K562 (cell line): ENCODE measurements at regions not wholly inside any gene's neighbourhood (a gene's known extent, or its start where the extent isn't known, plus 50 kb on each side); places are given as distances from the start of the nearest gene placed in this dataset.

Experiments
- ATAC-seq: fragments of 200-7000 bp; cut with Tn5 transposase; 3 replicates; pipeline ENCODE4 v1.9.1; 2020; ENCODE audit warnings: moderate library complexity
- BruUV-seq: library from RNA; stranded (reverse); fragments of 400-500 nt; replicated peaks from 2 replicates; lab custom pipeline; 2021; lab: Mats Ljungman, UMichigan
- CTCF ChIA-PET: fragments of 300-600 bp; formaldehyde crosslinking; extraction: SDS; loops from one replicate; lab custom pipeline; 2021; ENCODE audit warnings: low intra/inter-chr PET ratio; lab: Yijun Ruan, JAX
- POLR2A ChIA-PET: fragments of 300-600, 350-650 bp; sonication (Branson Sonifier 250); formaldehyde crosslinking; extraction: SDS; loops from one replicate; lab custom pipeline; 2021; ENCODE audit warnings: antibody characterized with exemption, inconsistent platforms; lab: Yijun Ruan, JAX
- DNase-seq, 4 experiments: peaks; one replicate each; pipeline versions ENCODE4 v3.0.0 to v3.0.0-alpha.2; 2011 to 2018; ENCODE audit warnings: low spot score in 3 of 4, mixed read lengths in 3 of 4; ENCODE audit errors: extremely low read depth in 1 of 4
- FAIRE-seq: peaks from 2 replicates; lab custom pipeline; 2011; peaks lifted over from hg19 to GRCh38; lab: Jason Lieb, UNC
- H2AFZ ChIP-seq: 2 replicates; pipeline ENCODE4 v1.6.0; 2011; ENCODE audit warnings: low read depth, low read length, control low read depth, inconsistent platforms
- H3K27ac ChIP-seq: fragments of 200-600 bp; 3 replicates; pipeline ENCODE4 v1.8.0; 2011; ENCODE audit warnings: low read depth, mild to moderate bottlenecking, control low read depth, inconsistent platforms, low read length, moderate library complexity, mixed read lengths; ENCODE audit errors: extremely low read depth
- H3K27me3 ChIP-seq, 2 experiments: fragments of 300-600 bp in 1 of 2; 2 replicates in 1 of 2; 3 replicates in 1 of 2; pipeline versions ENCODE4 v1.6.0 to v1.8.0; 2011; ENCODE audit warnings: inconsistent platforms in 2 of 2, low read length in 2 of 2, mild to moderate bottlenecking in 1 of 2, mixed read lengths in 1 of 2, moderate library complexity in 1 of 2; ENCODE audit not compliant: control insufficient read depth in 2 of 2, insufficient read depth in 2 of 2
- H3K36me3 ChIP-seq: fragments of 300-600 bp; 3 replicates; pipeline ENCODE4 v1.8.0; 2011; ENCODE audit warnings: mild to moderate bottlenecking, low read length, inconsistent platforms; ENCODE audit not compliant: control insufficient read depth, insufficient read depth
- H3K4me1 ChIP-seq, 2 experiments: fragments of 200-600 bp in 1 of 2; replicated peaks in 1 of 2; 2 replicates in 1 of 2; 3 replicates in 1 of 2; pipeline versions ENCODE4 v1.5.1 to v1.8.0; 2011; ENCODE audit warnings: inconsistent platforms in 2 of 2, low read length in 2 of 2, mild to moderate bottlenecking in 1 of 2, mixed read lengths in 1 of 2, moderate library complexity in 1 of 2; ENCODE audit not compliant: control insufficient read depth in 2 of 2, insufficient read depth in 2 of 2
- H3K4me2 ChIP-seq: 2 replicates; pipeline ENCODE4 v1.6.1; 2011; ENCODE audit warnings: low read length, control low read depth, inconsistent platforms, mixed read lengths; ENCODE audit not compliant: insufficient read depth
- H3K4me3 ChIP-seq: fragments of 200-600 bp; sonication (generic), shearing (Covaris generic); 2 replicates; pipeline ENCODE4 v1.5.1; 2016; ENCODE audit warnings: control low read depth, inconsistent platforms
- H3K79me2 ChIP-seq: fragments of 200-600 bp; 3 replicates; pipeline ENCODE4 v1.8.0; 2011; ENCODE audit warnings: low read length, inconsistent platforms; ENCODE audit not compliant: control insufficient read depth, insufficient read depth
- H3K9ac ChIP-seq, 2 experiments: 2 replicates each; pipeline versions ENCODE4 v1.6.0 to v1.6.1; 2011; ENCODE audit warnings: low read depth in 2 of 2, low read length in 2 of 2, control low read depth in 1 of 2, inconsistent platforms in 1 of 2, mild to moderate bottlenecking in 1 of 2, mixed read lengths in 1 of 2; ENCODE audit not compliant: insufficient read depth in 1 of 2
- H3K9me1 ChIP-seq: one replicate; pipeline ENCODE4 v1.6.0; 2011; ENCODE audit warnings: inconsistent platforms, mild to moderate bottlenecking, low read length, moderate library complexity; ENCODE audit not compliant: control insufficient read depth, insufficient read depth
- H3K9me3 ChIP-seq: replicated peaks from 2 replicates; pipeline ENCODE4 v1.5.1; 2011; ENCODE audit warnings: low read depth, low read length, inconsistent platforms; ENCODE audit not compliant: control insufficient read depth, insufficient read depth
- H4K20me1 ChIP-seq: replicated peaks from 2 replicates; pipeline ENCODE4 v1.6.1; 2011; ENCODE audit warnings: low read length, inconsistent platforms, mixed read lengths; ENCODE audit not compliant: control insufficient read depth, insufficient read depth
- BDP1 ChIP-seq: IDR thresholded peaks from 3 replicates; pipeline ENCODE4 v1.6.1; 2011; ENCODE audit not compliant: insufficient read length, insufficient read depth
- CHAMP1 ChIP-seq: fragments of 450-650 bp; IDR thresholded peaks from 2 replicates; pipeline ENCODE4 v1.6.1; 2016; ENCODE audit warnings: mild to moderate bottlenecking
- YY1 ChIP-seq, 3 experiments: IDR thresholded peaks; 2 replicates each; pipeline ENCODE4 v1.6.1; 2011; ENCODE audit warnings: low read length in 2 of 3, mild to moderate bottlenecking in 2 of 3, moderate library complexity in 2 of 3, borderline replicate concordance in 1 of 3, control low read depth in 1 of 3, low read depth in 1 of 3; ENCODE audit not compliant: insufficient read depth in 3 of 3, insufficient replicate concordance in 2 of 3, control insufficient read depth in 1 of 3, insufficient read length in 1 of 3; ENCODE audit errors: extremely low read depth in 1 of 3
- ZBTB1 ChIP-seq: sonication (generic); formaldehyde crosslinking; IDR thresholded peaks from 2 replicates; pipeline ENCODE4 v1.8.1; 2023; ENCODE audit warnings: missing genetic modification reagents, low read depth, mild to moderate bottlenecking, borderline replicate concordance
- ZNF133 ChIP-seq: fragments of 250-450 bp; sonication (Bioruptor Pico); IDR thresholded peaks from 2 replicates; pipeline ENCODE4 v1.4.0; 2020; ENCODE audit warnings: mild to moderate bottlenecking
- ZNF408 ChIP-seq: fragments of 250-450 bp; sonication (Bioruptor Pico); IDR thresholded peaks from 2 replicates; pipeline ENCODE4 v1.4.0; 2020; ENCODE audit warnings: low read depth, mild to moderate bottlenecking, moderate library complexity
- WGBS: fragments of 100-300 bp; shearing (Covaris generic); methylation state at CpG from one replicate; pipeline ENCODE4 v1.1.6; 2016; ENCODE audit warnings: low coverage, mixed read lengths; ENCODE audit not compliant: insufficient coverage; ENCODE audit errors: missing lambda C conversion rate; 5-methylcytosine and 5-hydroxymethylcytosine counted together
- in situ Hi-C: fragments of 300-500 bp; cut with MboI; formaldehyde crosslinking; loops from 4 replicates; pipeline ENCODE4 v1.15.0; 2018; ENCODE audit warnings: inconsistent platforms, mixed read lengths
- intact Hi-C: fragments of 100-400 bp; cut with micrococcal nuclease; formaldehyde crosslinking; loops from 2 replicates; pipeline ENCODE4 v1.14.2; 2022
- TF ChIP-seq, protein P1 (sequence below): sonication (generic); formaldehyde crosslinking; IDR thresholded peaks from 2 replicates; pipeline ENCODE4 v1.8.1; 2023; ENCODE audit warnings: mild to moderate bottlenecking, missing genetic modification reagents
- TF ChIP-seq, protein P2 (sequence below): fragments of 450-650 bp; IDR thresholded peaks from 2 replicates; pipeline ENCODE4 v1.6.1; 2018; ENCODE audit warnings: mild to moderate bottlenecking, low read depth; ENCODE audit not compliant: partially characterized antibody
- TF ChIP-seq, protein P3 (sequence below), 2 experiments: fragments of 450-650 bp in 1 of 2; sonication (generic) in 1 of 2; formaldehyde crosslinking in 1 of 2; IDR thresholded peaks in 1 of 2; conservative IDR thresholded peaks in 1 of 2; 2 replicates each; pipeline versions ENCODE4 v1.6.1 to v1.8.1; 2016 to 2023; ENCODE audit warnings: mild to moderate bottlenecking in 2 of 2, moderate library complexity in 2 of 2, inconsistent platforms in 1 of 2, missing genetic modification reagents in 1 of 2

- WGBS, result 94% methylated on average over 49 of the region's 49 CpGs
- FAIRE-seq (no peak), ATAC-seq (no peak), DNase-seq (no peak)
- H3K4me3 ChIP-seq, result no peak overlapping the region
- intact Hi-C loops (no loop called here), in situ Hi-C loops (no loop called here)
- no peak overlapping the region for H3K4me2 ChIP-seq
- H3K79me2 ChIP-seq, result no peaks in the 10 kb centered on the region
- no TSS peak for BruUV-seq
- 0 out of 2 replicates have a peak, but pooled peaks have one; percentile 52 for TF ChIP-seq CHAMP1
- TF ChIP-seq ZNF133 (CRISPR knock-in tag), result no peak
- TF ChIP-seq, protein P1, sequence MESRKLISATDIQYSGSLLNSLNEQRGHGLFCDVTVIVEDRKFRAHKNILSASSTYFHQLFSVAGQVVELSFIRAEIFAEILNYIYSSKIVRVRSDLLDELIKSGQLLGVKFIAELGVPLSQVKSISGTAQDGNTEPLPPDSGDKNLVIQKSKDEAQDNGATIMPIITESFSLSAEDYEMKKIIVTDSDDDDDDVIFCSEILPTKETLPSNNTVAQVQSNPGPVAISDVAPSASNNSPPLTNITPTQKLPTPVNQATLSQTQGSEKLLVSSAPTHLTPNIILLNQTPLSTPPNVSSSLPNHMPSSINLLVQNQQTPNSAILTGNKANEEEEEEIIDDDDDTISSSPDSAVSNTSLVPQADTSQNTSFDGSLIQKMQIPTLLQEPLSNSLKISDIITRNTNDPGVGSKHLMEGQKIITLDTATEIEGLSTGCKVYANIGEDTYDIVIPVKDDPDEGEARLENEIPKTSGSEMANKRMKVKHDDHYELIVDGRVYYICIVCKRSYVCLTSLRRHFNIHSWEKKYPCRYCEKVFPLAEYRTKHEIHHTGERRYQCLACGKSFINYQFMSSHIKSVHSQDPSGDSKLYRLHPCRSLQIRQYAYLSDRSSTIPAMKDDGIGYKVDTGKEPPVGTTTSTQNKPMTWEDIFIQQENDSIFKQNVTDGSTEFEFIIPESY (CRISPR knock-in tag), result peak; percentile 97
- peak; percentile 56; the same call in 1 of the 2 replicates for TF ChIP-seq ZNF408 (CRISPR knock-in tag)
- TF ChIP-seq YY1 (IDR thresholded peaks at IDR 0.05; ENCODE audit: borderline replicate concordance in 1 of 3, control insufficient read depth in 1 of 3, extremely low read depth in 1 of 3, insufficient read depth in 3 of 3, insufficient read length in 1 of 3, insufficient replicate concordance in 2 of 3, low read depth in 1 of 3, low read length in 2 of 3), result peak in 1 of 3 experiments; percentile 7
- no peak for TF ChIP-seq BDP1
- TF ChIP-seq, protein P2, sequence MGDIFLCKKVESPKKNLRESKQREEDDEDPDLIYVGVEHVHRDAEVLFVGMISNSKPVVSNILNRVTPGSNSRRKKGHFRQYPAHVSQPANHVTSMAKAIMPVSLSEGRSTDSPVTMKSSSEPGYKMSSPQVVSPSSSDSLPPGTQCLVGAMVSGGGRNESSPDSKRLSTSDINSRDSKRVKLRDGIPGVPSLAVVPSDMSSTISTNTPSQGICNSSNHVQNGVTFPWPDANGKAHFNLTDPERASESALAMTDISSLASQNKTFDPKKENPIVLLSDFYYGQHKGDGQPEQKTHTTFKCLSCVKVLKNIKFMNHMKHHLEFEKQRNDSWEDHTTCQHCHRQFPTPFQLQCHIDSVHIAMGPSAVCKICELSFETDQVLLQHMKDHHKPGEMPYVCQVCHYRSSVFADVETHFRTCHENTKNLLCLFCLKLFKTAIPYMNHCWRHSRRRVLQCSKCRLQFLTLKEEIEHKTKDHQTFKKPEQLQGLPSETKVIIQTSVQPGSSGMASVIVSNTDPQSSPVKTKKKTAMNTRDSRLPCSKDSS, result no peak
- TF ChIP-seq, protein P3, sequence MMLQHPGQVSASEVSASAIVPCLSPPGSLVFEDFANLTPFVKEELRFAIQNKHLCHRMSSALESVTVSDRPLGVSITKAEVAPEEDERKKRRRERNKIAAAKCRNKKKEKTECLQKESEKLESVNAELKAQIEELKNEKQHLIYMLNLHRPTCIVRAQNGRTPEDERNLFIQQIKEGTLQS (IDR thresholded peaks at IDR 0.05), result peak; percentile 26; the same call in 1 of the 2 replicates
- TF ChIP-seq, protein P3 (CRISPR knock-in tag; conservative IDR thresholded peaks at IDR 0.05), result no peak
- TF ChIP-seq ZBTB1 (CRISPR knock-in tag), result 0 out of 2 replicates have a peak, but pooled peaks have one; percentile 23
- ChIA-PET POLR2A (no interaction called here), CTCF (no interaction called here)
- H3K36me3 ChIP-seq, result no peaks in the 10 kb centered on the region
- no peak overlapping the region for H2AFZ ChIP-seq
- no peaks in the 10 kb centered on the region for H4K20me1 ChIP-seq
- H3K9me3 ChIP-seq, result peaks cover 4% of the 10 kb centered on the region; the same call in 1 of the 2 replicates
- H3K27me3 ChIP-seq, result no peaks in the 10 kb centered on the region
- H3K9ac ChIP-seq, result no peak overlapping the region
- no peaks in the 10 kb centered on the region for H3K9me1 ChIP-seq
- peaks cover 0 to 3% of the 10 kb centered on the region in 2 experiments; a peak in 1 of 5 replicates for H3K4me1 ChIP-seq
- H3K27ac ChIP-seq, result no peak overlapping the region
These were observed 124.6 kb upstream of the BTN3A2 start for GRCh38 chr6:26240157-26241032.
